ENCODE measurements at regions not wholly inside any gene's neighbourhood (a gene's known extent, or its start where the extent isn't known, plus 50 kb on each side); places are given as distances from the start of the nearest gene placed in this dataset.

DNA sequence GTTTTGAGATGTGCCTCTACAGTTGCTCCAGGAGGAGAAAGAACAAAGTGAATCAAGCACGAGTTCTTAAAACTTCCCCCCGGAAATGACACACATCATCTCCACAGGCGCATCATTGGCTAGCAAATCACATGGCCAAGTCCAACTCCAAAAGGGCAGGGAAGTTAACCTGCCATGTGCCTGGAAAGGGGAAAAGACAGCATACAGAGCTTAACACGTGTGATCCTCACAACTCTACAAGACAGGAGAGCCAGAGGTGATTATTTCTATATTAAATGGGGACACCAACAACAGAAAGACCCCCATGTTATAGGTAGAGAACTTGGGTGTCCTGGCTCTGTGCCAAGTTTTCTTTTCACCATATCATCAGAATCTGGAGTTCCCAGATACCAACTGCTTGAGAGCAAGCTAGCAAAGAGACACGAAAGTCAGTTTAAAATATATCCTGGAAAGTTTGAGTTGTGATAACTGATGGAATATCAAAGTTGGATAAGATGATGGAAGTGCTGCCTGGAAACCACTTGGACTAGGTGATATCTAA is 871.1 kb downstream of the UQCRFS1 start:
- no peak overlapping the region for H2AFZ ChIP-seq (ENCODE audit: low read depth, low read length)
- CTCF ChIA-PET: no interaction called here
- no peak for DNase-seq (ENCODE audit: low read depth, low spot score)
- H4K20me1 ChIP-seq (replicated peaks; ENCODE audit: control insufficient read depth, extremely low read depth, insufficient read depth, low read length): no peaks in the 10 kb centered on the region
- H3K9me3 ChIP-seq (replicated peaks; ENCODE audit: control insufficient read depth, insufficient read depth, low read length): peaks cover 2% of the 10 kb centered on the region
- H3K4me3 ChIP-seq (replicated peaks in 1 of 3; ENCODE audit: insufficient read depth in 1 of 3, low read depth in 1 of 3, low read length in 3 of 3): no peak overlapping the region
- no peak overlapping the region for H3K4me2 ChIP-seq (ENCODE audit: insufficient read depth, low read length)
- TF ChIP-seq FOS (IDR thresholded peaks at IDR 0.05; ENCODE audit: borderline replicate concordance, insufficient read depth, low read length): no peak
- TF ChIP-seq CTCF (IDR thresholded peaks at IDR 0.05; ENCODE audit: extremely low read depth in 1 of 2, insufficient read depth in 1 of 2, low read depth in 1 of 2, low read length in 2 of 2): no peak
- TF ChIP-seq POLR2AphosphoS5 (IDR thresholded peaks at IDR 0.05; ENCODE audit: insufficient read depth, low read depth, low read length): no peak
- TF ChIP-seq EZH2 (IDR thresholded peaks at IDR 0.05; ENCODE audit: borderline replicate concordance, low read depth, low read length, severe bottlenecking): no peak
- no peak for TF ChIP-seq JUN (IDR thresholded peaks at IDR 0.05; ENCODE audit: borderline replicate concordance, insufficient read depth, insufficient read length, low read depth)
- TF ChIP-seq, protein P1, sequence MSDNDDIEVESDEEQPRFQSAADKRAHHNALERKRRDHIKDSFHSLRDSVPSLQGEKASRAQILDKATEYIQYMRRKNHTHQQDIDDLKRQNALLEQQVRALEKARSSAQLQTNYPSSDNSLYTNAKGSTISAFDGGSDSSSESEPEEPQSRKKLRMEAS (IDR thresholded peaks at IDR 0.05; ENCODE audit: insufficient read depth, insufficient read length): no peak
- no peak for TF ChIP-seq POLR2A (IDR thresholded peaks at IDR 0.05; ENCODE audit: low read depth, low read length)
- no peak for TF ChIP-seq MYC (IDR thresholded peaks at IDR 0.05; ENCODE audit: low read depth, low read length)
- no peak for TF ChIP-seq GATA2 (IDR thresholded peaks at IDR 0.05; ENCODE audit: insufficient read depth, insufficient read length, low read depth, low read length)
- H3K4me1 ChIP-seq (ENCODE audit: control insufficient read depth, extremely low read depth, insufficient read depth, low read length): no peaks in the 10 kb centered on the region
- intact Hi-C loops (cut with micrococcal nuclease) (no loop called here), dilution Hi-C loops (cut with MboI; ENCODE audit: extremely low pct_ligation_motif_present, low sequenced_read_pairs) (no loop called here)
- no peak overlapping the region for H3K9ac ChIP-seq (replicated peaks; ENCODE audit: extremely low read depth, insufficient read depth, low read length)
- no TSS peak for BruUV-seq (replicated peaks)
- H3K9me1 ChIP-seq (replicated peaks; ENCODE audit: control insufficient read depth, extremely low read depth, insufficient read depth, low read length): no peaks in the 10 kb centered on the region
- H3K79me2 ChIP-seq (ENCODE audit: control insufficient read depth, insufficient read depth, low read length): no peaks in the 10 kb centered on the region
- POLR2A ChIA-PET: no interaction called here
- H3K27ac ChIP-seq (ENCODE audit: insufficient read depth, low read depth, low read length): no peak overlapping the region
- FAIRE-seq: no peak
- no peaks in the 10 kb centered on the region for H3K27me3 ChIP-seq (ENCODE audit: control insufficient read depth in 2 of 2, insufficient read depth in 2 of 2, low read length in 2 of 2)
- no peaks in the 10 kb centered on the region for H3K36me3 ChIP-seq (ENCODE audit: control insufficient read depth in 2 of 2, extremely low read depth in 1 of 2, insufficient read depth in 2 of 2, low read length in 2 of 2)

All from endothelial cell of umbilical vein (primary cell).